Gastrocnemius medialis (tissue), 4 donors: ENCODE measurements at regions not wholly inside any gene's neighbourhood (a gene's known extent, or its start where the extent isn't known, plus 50 kb on each side); places are given as distances from the start of the nearest gene placed in this dataset.

ENCODE experiments used
- ATAC-seq, 2 donors: fragments of 150-250 bp; one replicate each; pipeline ENCODE4 v1.9.1; 2016
- DNase-seq, 2 donors: peaks; one replicate each; pipeline ENCODE4 v3.0.0-alpha.2; 2019
- H3K27ac ChIP-seq, 4 donors: fragments of 200-600 bp; sonication (generic); 1 replicate in 1 of 4; 2 replicates in 3 of 4; pipeline ENCODE4 v1.5.1; 2016 to 2018; ENCODE audit warnings: mild to moderate bottlenecking in 2 of 4, moderate library complexity in 1 of 4
- H3K27me3 ChIP-seq, 3 donors: fragments of 200-600 bp; sonication (generic) in 2 of 3; 1 replicate in 1 of 3; 2 replicates in 2 of 3; pipeline versions ENCODE4 v1.5.1 to v1.6.0; 2016 to 2019; ENCODE audit warnings: mild to moderate bottlenecking in 1 of 3, moderate library complexity in 1 of 3
- H3K36me3 ChIP-seq, 2 donors: fragments of 200-600 bp; sonication (generic) in 1 of 2; one replicate each; pipeline ENCODE4 v1.5.1; 2017 to 2018
- H3K4me1 ChIP-seq, 2 donors: fragments of 200-600 bp; sonication (generic) in 1 of 2; one replicate each; pipeline ENCODE4 v1.5.1; 2016 to 2017; ENCODE audit warnings: mild to moderate bottlenecking in 2 of 2
- H3K4me3 ChIP-seq, 4 donors: fragments of 200-600 bp; sonication (generic) in 3 of 4; 1 replicate in 1 of 4; 2 replicates in 3 of 4; pipeline ENCODE4 v1.5.1; 2016 to 2019; ENCODE audit warnings: mild to moderate bottlenecking in 2 of 4
- H3K9me3 ChIP-seq, 3 donors: fragments of 200-600 bp; sonication (generic) in 2 of 3; 1 replicate in 1 of 3; 2 replicates in 2 of 3; pipeline ENCODE4 v1.5.1; 2016 to 2019
- CTCF ChIP-seq, 5 experiments: fragments of 450-650 bp in 3 of 5; fragments of 200-600 bp in 2 of 5; sonication (generic) in 2 of 5; IDR thresholded peaks in 4 of 5; conservative IDR thresholded peaks in 1 of 5; 1 replicate in 4 of 5; 2 replicates in 1 of 5; pipeline ENCODE4 v1.5.1; 2016 to 2019; ENCODE audit warnings: antibody characterized with exemption in 5 of 5, mild to moderate bottlenecking in 3 of 5, moderate library complexity in 3 of 5
- POLR2A ChIP-seq, 2 donors: fragments of 450-650 bp; IDR thresholded peaks; one replicate each; pipeline ENCODE4 v1.6.1; 2017; ENCODE audit warnings: antibody characterized with exemption in 2 of 2, mild to moderate bottlenecking in 2 of 2, moderate library complexity in 2 of 2
- in situ Hi-C, 4 donors: fragments of 200-750 bp; cut with MboI; loops; one replicate each; pipeline versions ENCODE4 v1.15.0 to v1.8.0; 2017; ENCODE audit warnings: low sequenced_read_pairs in 4 of 4
- intact Hi-C: fragments of 100-400 bp; cut with DNase I; formaldehyde crosslinking; loops from one replicate; pipeline ENCODE4 v1.15.1; 2023; ENCODE audit warnings: low total_unique reads

- no peak for DNase-seq
- intact Hi-C loops (loop anchor here (5.0 kb wide), 1 partner anchor 48 kb away; no protein-coding TSS in a partner anchor), in situ Hi-C loops (no loop called here)
- no peak for TF ChIP-seq POLR2A (IDR thresholded peaks at IDR 0.05)
- no peak for TF ChIP-seq CTCF (IDR thresholded peaks at IDR 0.05 in 4 of 5, conservative IDR thresholded peaks at IDR 0.05 in 1 of 5)
- no peaks in the 10 kb centered on the region for H3K27me3 ChIP-seq
- no peaks in the 10 kb centered on the region for H3K36me3 ChIP-seq
- no peak overlapping the region for H3K4me3 ChIP-seq
- H3K9me3 ChIP-seq: no peaks in the 10 kb centered on the region
- H3K27ac ChIP-seq: no peak overlapping the region
- H3K4me1 ChIP-seq: no peaks in the 10 kb centered on the region
- ATAC-seq: no peak
These were observed 161.4 kb upstream of the IQSEC1 start for GRCh38 chr3:13234666-13235065.

GRCh38 chr3:13233487-13234485, 160.6 kb upstream of the IQSEC1 start:
- H3K27me3 ChIP-seq: no peaks in the 10 kb centered on the region
- DNase-seq (no peak), ATAC-seq (no peak)
- H3K4me1 ChIP-seq: no peaks in the 10 kb centered on the region
- no peak overlapping the region for H3K27ac ChIP-seq
- H3K36me3 ChIP-seq: no peaks in the 10 kb centered on the region
- no peaks in the 10 kb centered on the region for H3K9me3 ChIP-seq
- no peak overlapping the region for H3K4me3 ChIP-seq
- TF ChIP-seq CTCF (IDR thresholded peaks at IDR 0.05 in 4 of 5, conservative IDR thresholded peaks at IDR 0.05 in 1 of 5) (no peak), POLR2A (IDR thresholded peaks at IDR 0.05) (no peak)
- intact Hi-C loops: loop anchor here (5.0 kb wide), 1 partner anchor 49 kb away; no protein-coding TSS in a partner anchor
- in situ Hi-C loops: no loop called here

- H3K27me3 ChIP-seq: no peaks in the 10 kb centered on the region
- no peak overlapping the region for H3K4me3 ChIP-seq
- intact Hi-C loops (loop anchor here (5.0 kb wide), 1 partner anchor 50 kb away; no protein-coding TSS in a partner anchor), in situ Hi-C loops (no loop called here)
- no peaks in the 10 kb centered on the region for H3K36me3 ChIP-seq
- DNase-seq (no peak), ATAC-seq (no peak)
- no peaks in the 10 kb centered on the region for H3K9me3 ChIP-seq
- no peak overlapping the region for H3K27ac ChIP-seq
- TF ChIP-seq POLR2A (IDR thresholded peaks at IDR 0.05) (no peak), CTCF (IDR thresholded peaks at IDR 0.05 in 4 of 5, conservative IDR thresholded peaks at IDR 0.05 in 1 of 5) (no peak)
- H3K4me1 ChIP-seq: peaks cover 0 to 4% of the 10 kb centered on the region in 2 donors
These were observed 158.8 kb upstream of the IQSEC1 start for GRCh38 chr3:13231781-13232666.

GRCh38 chr3:13229273-13229949, 156.2 kb upstream of the IQSEC1 start:
- H3K4me1 ChIP-seq: peaks cover 0 to 4% of the 10 kb centered on the region in 2 donors
- H3K4me3 ChIP-seq: no peak overlapping the region
- no peaks in the 10 kb centered on the region for H3K36me3 ChIP-seq
- H3K27ac ChIP-seq: no peak overlapping the region
- ATAC-seq (no peak), DNase-seq (no peak)
- in situ Hi-C loops: no loop called here
- H3K9me3 ChIP-seq: no peaks in the 10 kb centered on the region
- TF ChIP-seq POLR2A (IDR thresholded peaks at IDR 0.05) (no peak), CTCF (IDR thresholded peaks at IDR 0.05 in 4 of 5, conservative IDR thresholded peaks at IDR 0.05 in 1 of 5) (no peak)
- H3K27me3 ChIP-seq: no peaks in the 10 kb centered on the region
- intact Hi-C loops: no loop called here
